AG10803 (cell line): ENCODE measurements at regions not wholly inside any gene's neighbourhood (a gene's known extent, or its start where the extent isn't known, plus 50 kb on each side); places are given as distances from the start of the nearest gene placed in this dataset.

ENCODE experiments used
- DNase-seq: peaks from one replicate; pipeline ENCODE4 v3.0.0; 2010; ENCODE audit warnings: low read depth
- H3K4me3 ChIP-seq: 2 replicates; pipeline ENCODE4 v1.5.1; 2011; ENCODE audit warnings: mild to moderate bottlenecking, low read length, control low read depth
- CTCF ChIP-seq: conservative IDR thresholded peaks from 2 replicates; pipeline ENCODE4 v1.5.1; 2011; ENCODE audit warnings: mild to moderate bottlenecking, low read length, control low read depth, inconsistent platforms

- no peak overlapping the region for H3K4me3 ChIP-seq
- no peak for DNase-seq
- no peak for TF ChIP-seq CTCF
These were observed 859.5 kb downstream of the STIM2 start for GRCh38 chr4:27720010-27720766.

- TF ChIP-seq CTCF, result no peak
- no peak for DNase-seq
These were observed 860.6 kb downstream of the STIM2 start for GRCh38 chr4:27721193-27721592.

GRCh38 chr4:27728892-27729291, 868.3 kb downstream of the STIM2 start:
- no peak for TF ChIP-seq CTCF
- DNase-seq, result no peak
- H3K4me3 ChIP-seq, result no peak overlapping the region

More at GRCh38 chr4:27721193-27721592, 860.6 kb downstream of the STIM2 start:
- H3K4me3 ChIP-seq, result no peak overlapping the region

- no peak overlapping the region for H3K4me3 ChIP-seq
- TF ChIP-seq CTCF, result no peak
- DNase-seq, result no peak
These were observed 882.2 kb downstream of the STIM2 start for GRCh38 chr4:27742816-27743215.

GRCh38 chr4:27759611-27760575, 899.3 kb downstream of the STIM2 start:
- TF ChIP-seq CTCF, result no peak
- DNase-seq, result no peak
- H3K4me3 ChIP-seq, result no peak overlapping the region

GRCh38 chr4:27763830-27764525, 903.3 kb downstream of the STIM2 start:
- no peak for TF ChIP-seq CTCF
- no peak overlapping the region for H3K4me3 ChIP-seq
- no peak for DNase-seq
